Stimulated activated CD4-positive, alpha-beta T cell treated with anti-CD3 and anti-CD28 coated beads, Interleukin-1b, Interleukin-23, amount 100 ng/mL, for 1 hour (primary cell): ENCODE measurements at regions not wholly inside any gene's neighbourhood (a gene's known extent, or its start where the extent isn't known, plus 50 kb on each side); places are given as distances from the start of the nearest gene placed in this dataset.
"Not testable (repeated sequence)": the region's sequence is repeated elsewhere in the genome, so short reads cannot be mapped to it uniquely, and the experiment has no call there.

Source experiments
- DNase-seq, 2 donors: peaks; one replicate each; pipeline ENCODE4 v3.0.0-alpha.2; 2020; ENCODE audit warnings: low read depth in 2 of 2

- DNase-seq = no peak
Observed at GRCh38 chr14:101616202-101616601, 54.9 kb downstream of the DIO3 start.

GRCh38 chr14:101619484-101619883 lies 58.2 kb downstream of the DIO3 start:
- no peak for DNase-seq

GRCh38 chr14:101620031-101620788 lies 58.9 kb downstream of the DIO3 start:
- no peak for DNase-seq

DNA sequence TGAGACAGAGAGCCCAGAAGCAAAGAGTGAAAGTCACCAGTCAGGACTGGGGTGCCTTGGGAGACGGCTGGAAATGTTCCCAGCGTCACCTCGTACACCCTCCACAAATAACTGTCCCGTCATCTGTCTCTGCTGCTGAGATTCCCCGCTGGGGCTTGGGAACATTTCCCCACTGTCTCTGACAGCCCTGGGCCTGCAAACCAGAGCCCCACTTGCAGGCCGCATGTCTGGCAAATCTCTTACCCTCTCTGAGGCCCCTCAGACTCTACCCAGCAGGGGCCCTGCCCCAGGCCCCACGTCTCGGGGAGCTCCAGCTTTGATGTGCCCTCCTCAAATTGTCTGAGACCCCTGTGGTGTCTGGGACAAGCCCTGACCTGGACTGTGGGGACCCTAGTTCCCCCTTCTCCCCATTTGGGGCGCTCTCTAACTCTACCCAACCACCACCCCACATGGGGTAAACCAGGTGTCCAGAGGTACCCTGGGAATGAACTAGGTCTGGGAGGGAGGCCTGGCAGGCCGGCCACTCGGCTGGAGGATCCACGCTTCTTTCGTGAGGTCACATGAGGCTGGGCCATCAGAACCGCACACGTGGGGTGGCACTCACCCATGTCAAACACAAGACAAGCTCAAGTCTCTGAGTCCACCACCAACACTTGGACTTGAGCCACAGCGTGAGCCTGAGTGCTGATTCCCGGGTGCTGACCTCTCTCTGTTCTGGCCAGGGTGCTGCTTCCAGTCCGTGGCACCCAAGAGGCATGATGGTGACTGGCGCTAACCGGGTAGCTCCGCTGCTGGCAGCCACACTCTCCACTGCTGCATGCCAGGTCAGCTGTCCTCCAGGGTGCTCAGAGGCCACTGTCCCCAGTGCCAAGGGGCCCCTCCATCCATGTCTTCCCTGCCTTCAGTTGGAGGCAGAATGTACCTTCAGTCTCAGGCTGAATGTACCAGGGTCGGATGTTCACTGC lies 59.8 kb downstream of the DIO3 start:
- no peak for DNase-seq

GRCh38 chr14:101622251-101623076 lies 61.2 kb downstream of the DIO3 start:
- DNase-seq = no peak

DNA sequence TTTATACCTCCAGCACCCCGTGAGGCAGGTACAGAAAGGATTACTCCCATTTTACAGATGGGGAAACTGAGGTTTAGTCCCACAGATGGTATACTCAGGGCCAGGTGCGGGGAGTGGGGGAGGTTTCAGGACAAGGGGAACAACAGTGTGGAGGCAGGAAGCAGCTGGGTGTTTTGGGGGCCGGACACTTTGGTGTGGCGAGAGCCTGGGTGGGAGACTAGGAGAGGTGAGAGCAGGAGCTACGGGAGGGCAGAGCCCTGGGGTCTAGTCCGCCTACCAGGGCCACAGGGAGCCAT lies 61.7 kb downstream of the DIO3 start:
- no peak for DNase-seq

DNA sequence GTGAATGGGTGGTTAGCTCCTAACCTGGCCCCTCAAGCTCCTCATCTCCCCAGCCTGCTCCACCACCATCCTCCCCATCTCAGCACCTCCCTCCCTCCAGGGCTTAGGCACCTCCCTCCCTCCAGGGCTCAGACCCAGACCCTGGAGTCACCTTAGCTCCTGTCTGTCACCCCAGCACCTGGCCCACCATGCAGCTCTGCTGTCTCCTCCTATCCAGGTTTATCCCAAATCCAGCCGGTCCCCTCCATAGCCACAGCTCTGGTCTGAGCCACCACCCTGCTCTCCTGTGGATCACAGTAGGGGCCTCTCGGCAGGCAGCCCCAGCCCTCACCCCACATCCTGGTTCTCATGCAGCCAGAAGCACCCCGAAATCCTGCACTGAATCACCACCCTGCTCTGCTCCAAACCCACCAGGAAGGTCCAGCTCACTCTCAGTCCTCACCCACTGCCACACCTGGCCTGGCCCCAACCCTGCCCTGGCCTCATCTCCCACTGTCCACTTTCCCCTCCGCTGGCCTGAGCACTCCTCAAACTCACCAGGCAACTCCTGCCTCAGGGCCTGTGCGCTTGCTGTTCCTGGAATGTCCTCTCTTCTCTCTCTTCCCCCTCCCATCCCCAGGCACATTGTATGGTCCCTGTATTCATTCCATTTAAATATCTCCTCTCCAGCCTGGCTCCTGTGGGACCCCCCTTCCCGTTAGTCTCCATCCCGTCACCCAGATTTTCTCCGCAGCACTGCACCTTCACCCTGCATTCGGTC lies 62.6 kb downstream of the DIO3 start:
- no peak for DNase-seq

DNA sequence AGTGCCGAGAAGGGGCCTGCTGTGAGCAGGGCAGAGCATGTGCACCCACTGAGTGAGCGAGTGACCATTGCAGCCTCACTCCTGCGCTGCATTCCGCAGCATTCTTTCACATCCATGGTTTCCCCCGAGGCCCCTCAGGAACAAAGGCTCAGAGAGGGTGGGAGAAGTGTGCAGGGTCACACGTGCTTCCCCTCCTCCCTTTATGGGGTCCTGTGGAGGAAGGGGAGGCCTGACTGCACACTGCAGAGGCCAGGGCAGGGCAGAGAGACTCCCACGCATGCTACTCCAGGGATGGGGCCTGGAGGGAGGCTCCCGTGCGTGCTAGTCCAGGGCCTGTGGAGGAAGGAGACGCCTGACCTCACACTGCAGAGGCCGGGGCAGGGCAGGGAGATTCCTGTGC lies 63.2 kb downstream of the DIO3 start:
- DNase-seq = no peak

- no peak for DNase-seq
Observed at GRCh38 chr14:101625336-101626097, 64.2 kb downstream of the DIO3 start.

DNA sequence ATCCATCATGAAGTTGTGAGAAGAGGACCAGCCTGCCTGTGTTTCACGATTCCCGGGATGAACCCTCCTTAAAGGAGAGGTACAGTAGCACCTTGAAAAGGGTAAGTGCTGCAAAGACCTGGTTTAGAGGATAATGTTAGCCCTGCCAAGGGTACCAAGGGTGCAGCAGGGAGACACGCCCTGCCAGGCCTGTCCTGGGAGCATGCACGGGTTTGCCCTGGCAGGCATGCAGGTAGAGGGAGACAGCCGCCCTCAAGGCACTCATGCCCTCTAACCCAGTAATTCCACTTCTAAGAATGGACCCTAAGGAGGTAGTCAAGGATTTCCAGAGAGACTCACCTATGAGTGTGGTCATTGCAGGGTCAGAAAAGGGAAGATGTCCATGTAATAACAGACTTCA lies 65.0 kb downstream of the DIO3 start:
- DNase-seq = no peak

- DNase-seq = no peak
Observed at GRCh38 chr14:101627915-101628262, 66.6 kb downstream of the DIO3 start.

DNA sequence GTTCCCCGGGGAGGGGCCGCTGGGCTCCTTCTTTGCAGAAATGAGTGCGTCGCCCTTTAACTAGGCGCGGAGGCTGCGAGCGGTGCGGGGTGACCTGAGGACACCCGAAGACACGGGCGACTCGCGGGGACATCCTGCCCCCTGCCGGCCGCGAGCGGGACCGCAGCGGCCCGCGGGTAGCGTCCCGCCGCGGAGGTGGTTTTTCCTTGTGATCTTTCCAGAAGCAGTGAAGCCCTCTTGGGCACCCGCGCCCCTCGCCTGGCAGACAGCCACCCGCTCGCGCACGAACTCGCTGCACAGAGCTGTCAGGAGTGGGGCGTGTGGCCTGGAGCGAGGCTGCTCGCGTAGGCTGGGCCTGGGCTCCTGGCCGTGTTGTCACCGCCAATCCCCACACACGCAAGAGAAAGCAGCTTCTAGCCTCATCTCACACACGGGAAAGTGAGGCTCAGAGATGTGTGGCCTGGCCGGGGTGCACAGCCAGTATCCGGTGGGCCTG lies 67.2 kb downstream of the DIO3 start:
- DNase-seq = peak; percentile 37 to 40

DNA sequence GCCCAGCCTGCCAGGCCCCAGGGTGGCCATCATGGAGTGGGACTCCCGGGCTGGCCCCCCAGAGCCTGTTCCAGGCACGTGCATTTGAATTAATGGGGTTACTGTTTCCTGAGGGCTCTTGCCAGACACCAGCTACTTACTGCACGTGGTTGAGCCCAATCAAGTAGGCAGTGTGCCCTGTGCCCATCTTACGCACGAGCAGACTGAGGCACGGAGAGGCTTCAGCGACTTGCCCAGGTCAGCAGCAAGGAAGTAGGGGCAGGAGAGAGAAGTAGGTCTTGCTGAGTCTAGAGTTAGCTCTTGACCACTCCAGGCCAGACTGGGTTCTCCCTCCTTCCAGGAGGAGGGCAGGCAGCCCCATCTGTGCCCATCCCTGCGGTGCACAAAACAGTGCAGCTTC lies 67.7 kb downstream of the DIO3 start:
- no peak for DNase-seq

DNA sequence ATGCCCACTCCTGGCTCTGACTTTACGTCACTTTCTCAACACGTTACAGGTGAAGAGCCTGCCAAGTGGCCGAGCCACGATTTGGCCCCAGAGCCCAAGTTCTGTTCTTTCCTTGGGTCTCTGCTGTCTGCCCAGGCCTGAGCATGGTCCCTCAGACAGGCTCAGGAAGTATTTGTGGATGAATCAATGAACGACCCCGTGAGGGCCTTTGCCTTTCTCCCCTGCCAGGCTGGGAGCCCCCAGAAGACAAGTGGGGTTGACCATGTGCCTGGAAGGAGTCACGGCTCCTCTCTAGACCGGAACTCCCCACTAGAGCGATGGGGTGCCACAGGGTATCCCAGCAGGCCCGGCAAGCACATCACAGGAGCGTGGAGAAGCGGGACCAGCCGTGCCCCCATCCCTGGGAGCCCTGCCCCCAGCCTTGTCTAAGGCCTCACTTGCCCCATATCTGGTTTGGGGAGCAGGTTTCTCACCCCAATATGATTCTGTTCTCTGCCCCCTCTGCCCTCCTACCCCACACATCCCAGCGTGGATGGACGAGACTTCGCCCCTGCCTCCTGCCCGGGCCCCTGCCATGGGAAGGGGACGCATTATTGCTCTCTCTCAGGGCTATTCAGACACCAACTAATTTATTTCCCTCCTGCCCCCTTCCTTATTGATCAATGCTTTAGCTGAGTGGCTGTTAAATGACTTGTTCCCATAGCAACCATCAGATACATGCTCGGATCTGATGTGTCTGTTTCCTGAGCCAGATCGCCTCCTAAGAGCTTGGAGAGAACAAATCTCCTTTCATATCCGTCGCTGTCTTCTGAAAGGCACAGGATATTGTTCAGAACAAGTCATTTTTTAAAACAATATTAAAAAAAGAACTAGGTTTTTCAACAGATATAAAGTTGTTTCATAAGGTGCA lies 69.0 kb downstream of the DIO3 start:
- no peak for DNase-seq

- no peak for DNase-seq
Observed at GRCh38 chr14:101631199-101631598, 69.9 kb downstream of the DIO3 start.

- not testable (repeated sequence) for DNase-seq
Observed at GRCh38 chr14:101631970-101632369, 70.7 kb downstream of the DIO3 start.

GRCh38 chr14:101632520-101632919 lies 71.2 kb downstream of the DIO3 start:
- DNase-seq = no peak

GRCh38 chr14:101633276-101633675 lies 72.0 kb downstream of the DIO3 start:
- no peak for DNase-seq

DNA sequence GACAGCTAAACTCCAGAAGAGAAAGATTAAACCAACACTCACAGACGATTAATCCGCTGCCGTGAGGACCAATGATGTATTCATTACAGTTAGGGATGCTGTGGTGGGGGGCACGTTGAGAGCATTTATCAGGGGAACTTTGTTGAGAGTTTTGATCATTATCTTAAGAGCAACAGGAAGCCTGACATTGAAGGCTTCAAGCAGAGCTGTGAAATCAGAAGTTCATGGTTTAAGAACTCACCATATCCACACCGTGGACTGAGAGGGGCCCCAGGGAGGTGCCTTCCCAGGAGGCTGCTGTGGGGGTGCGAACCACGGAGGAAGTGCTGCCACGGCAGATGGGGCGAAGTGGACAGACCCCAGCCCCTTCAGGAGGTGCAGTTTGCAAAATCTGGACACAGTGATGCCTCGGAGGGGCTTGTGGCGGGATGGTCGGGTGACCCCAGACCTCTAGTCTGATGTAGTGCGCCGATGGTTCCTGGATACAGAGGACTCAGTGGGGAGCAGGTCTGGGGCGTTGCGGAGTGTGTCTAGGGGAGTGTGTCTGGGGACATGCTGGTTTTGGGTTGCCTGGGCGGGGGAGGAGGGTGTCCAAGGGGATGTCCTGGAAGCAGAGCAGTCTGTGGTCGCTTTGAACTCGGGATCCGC lies 73.0 kb downstream of the DIO3 start:
- DNase-seq = no peak
